ENCODE measurements at regions not wholly inside any gene's neighbourhood (a gene's known extent, or its start where the extent isn't known, plus 50 kb on each side); places are given as distances from the start of the nearest gene placed in this dataset.

DNA sequence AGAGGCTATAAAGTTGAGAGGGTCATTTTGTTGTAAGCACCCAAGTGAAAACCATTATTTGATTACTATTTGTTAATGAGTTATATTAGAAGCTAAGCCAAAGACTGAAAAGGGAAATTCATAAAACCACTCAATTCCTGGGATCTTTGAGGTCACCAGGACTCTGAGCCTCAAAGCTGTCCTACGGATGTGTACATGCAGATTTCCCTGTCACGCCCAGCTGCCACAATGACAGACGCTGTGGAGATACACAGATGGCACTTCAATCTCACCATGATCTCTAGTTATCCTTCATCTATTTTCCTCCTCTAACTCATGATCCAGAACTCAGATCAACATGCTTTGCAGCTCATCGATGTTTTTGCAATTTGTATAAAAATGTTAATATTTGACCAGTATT lies 403.5 kb upstream of the MIR17HG start:
- TF ChIP-seq E2F5 (CRISPR knock-in tag; IDR thresholded peaks at IDR 0.05): no peak
- TF ChIP-seq, protein P1, sequence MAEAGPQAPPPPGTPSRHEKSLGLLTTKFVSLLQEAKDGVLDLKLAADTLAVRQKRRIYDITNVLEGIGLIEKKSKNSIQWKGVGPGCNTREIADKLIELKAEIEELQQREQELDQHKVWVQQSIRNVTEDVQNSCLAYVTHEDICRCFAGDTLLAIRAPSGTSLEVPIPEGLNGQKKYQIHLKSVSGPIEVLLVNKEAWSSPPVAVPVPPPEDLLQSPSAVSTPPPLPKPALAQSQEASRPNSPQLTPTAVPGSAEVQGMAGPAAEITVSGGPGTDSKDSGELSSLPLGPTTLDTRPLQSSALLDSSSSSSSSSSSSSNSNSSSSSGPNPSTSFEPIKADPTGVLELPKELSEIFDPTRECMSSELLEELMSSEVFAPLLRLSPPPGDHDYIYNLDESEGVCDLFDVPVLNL (CRISPR knock-in tag; IDR thresholded peaks at IDR 0.05; ENCODE audit: borderline replicate concordance, low read depth): no peak
- TF ChIP-seq, protein P2, sequence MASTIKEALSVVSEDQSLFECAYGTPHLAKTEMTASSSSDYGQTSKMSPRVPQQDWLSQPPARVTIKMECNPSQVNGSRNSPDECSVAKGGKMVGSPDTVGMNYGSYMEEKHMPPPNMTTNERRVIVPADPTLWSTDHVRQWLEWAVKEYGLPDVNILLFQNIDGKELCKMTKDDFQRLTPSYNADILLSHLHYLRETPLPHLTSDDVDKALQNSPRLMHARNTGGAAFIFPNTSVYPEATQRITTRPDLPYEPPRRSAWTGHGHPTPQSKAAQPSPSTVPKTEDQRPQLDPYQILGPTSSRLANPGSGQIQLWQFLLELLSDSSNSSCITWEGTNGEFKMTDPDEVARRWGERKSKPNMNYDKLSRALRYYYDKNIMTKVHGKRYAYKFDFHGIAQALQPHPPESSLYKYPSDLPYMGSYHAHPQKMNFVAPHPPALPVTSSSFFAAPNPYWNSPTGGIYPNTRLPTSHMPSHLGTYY (CRISPR knock-in tag; IDR thresholded peaks at IDR 0.05): no peak
- no peak for TF ChIP-seq ATF6 (CRISPR knock-in tag; IDR thresholded peaks at IDR 0.05)
- TF ChIP-seq, protein P3, sequence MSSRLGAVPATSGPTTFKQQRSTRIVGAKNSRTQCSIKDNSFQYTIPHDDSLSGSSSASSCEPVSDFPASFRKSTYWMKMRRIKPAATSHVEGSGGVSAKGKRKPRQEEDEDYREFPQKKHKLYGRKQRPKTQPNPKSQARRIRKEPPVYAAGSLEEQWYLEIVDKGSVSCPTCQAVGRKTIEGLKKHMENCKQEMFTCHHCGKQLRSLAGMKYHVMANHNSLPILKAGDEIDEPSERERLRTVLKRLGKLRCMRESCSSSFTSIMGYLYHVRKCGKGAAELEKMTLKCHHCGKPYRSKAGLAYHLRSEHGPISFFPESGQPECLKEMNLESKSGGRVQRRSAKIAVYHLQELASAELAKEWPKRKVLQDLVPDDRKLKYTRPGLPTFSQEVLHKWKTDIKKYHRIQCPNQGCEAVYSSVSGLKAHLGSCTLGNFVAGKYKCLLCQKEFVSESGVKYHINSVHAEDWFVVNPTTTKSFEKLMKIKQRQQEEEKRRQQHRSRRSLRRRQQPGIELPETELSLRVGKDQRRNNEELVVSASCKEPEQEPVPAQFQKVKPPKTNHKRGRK (CRISPR knock-in tag; IDR thresholded peaks at IDR 0.05; ENCODE audit: borderline replicate concordance): no peak
- no peak for TF ChIP-seq ETV6 (CRISPR knock-in tag; IDR thresholded peaks at IDR 0.05)
- no peak for TF ChIP-seq TP53 (CRISPR knock-in tag; IDR thresholded peaks at IDR 0.05)
- TF ChIP-seq SMAD4 (CRISPR knock-in tag; IDR thresholded peaks at IDR 0.05): no peak
- no peak for TF ChIP-seq IRF1 (CRISPR knock-in tag; IDR thresholded peaks at IDR 0.05)
- TF ChIP-seq, protein P4, sequence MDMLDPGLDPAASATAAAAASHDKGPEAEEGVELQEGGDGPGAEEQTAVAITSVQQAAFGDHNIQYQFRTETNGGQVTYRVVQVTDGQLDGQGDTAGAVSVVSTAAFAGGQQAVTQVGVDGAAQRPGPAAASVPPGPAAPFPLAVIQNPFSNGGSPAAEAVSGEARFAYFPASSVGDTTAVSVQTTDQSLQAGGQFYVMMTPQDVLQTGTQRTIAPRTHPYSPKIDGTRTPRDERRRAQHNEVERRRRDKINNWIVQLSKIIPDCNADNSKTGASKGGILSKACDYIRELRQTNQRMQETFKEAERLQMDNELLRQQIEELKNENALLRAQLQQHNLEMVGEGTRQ (CRISPR knock-in tag; IDR thresholded peaks at IDR 0.05): no peak
- no peak for TF ChIP-seq FOXJ3 (CRISPR knock-in tag; IDR thresholded peaks at IDR 0.05; ENCODE audit: borderline replicate concordance)
- no peak for TF ChIP-seq CREM (CRISPR knock-in tag; IDR thresholded peaks at IDR 0.05)
- TF ChIP-seq HMGXB4 (CRISPR knock-in tag; IDR thresholded peaks at IDR 0.05): no peak
- TF ChIP-seq, protein P5, sequence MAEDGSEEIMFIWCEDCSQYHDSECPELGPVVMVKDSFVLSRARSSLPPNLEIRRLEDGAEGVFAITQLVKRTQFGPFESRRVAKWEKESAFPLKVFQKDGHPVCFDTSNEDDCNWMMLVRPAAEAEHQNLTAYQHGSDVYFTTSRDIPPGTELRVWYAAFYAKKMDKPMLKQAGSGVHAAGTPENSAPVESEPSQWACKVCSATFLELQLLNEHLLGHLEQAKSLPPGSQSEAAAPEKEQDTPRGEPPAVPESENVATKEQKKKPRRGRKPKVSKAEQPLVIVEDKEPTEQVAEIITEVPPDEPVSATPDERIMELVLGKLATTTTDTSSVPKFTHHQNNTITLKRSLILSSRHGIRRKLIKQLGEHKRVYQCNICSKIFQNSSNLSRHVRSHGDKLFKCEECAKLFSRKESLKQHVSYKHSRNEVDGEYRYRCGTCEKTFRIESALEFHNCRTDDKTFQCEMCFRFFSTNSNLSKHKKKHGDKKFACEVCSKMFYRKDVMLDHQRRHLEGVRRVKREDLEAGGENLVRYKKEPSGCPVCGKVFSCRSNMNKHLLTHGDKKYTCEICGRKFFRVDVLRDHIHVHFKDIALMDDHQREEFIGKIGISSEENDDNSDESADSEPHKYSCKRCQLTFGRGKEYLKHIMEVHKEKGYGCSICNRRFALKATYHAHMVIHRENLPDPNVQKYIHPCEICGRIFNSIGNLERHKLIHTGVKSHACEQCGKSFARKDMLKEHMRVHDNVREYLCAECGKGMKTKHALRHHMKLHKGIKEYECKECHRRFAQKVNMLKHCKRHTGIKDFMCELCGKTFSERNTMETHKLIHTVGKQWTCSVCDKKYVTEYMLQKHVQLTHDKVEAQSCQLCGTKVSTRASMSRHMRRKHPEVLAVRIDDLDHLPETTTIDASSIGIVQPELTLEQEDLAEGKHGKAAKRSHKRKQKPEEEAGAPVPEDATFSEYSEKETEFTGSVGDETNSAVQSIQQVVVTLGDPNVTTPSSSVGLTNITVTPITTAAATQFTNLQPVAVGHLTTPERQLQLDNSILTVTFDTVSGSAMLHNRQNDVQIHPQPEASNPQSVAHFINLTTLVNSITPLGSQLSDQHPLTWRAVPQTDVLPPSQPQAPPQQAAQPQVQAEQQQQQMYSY (CRISPR knock-in tag; IDR thresholded peaks at IDR 0.05): no peak
- TF ChIP-seq ZBTB21 (CRISPR knock-in tag; IDR thresholded peaks at IDR 0.05; ENCODE audit: borderline replicate concordance): no peak
- TF ChIP-seq RELA (CRISPR knock-in tag; IDR thresholded peaks at IDR 0.05; ENCODE audit: borderline replicate concordance): no peak
- TF ChIP-seq, protein P6, sequence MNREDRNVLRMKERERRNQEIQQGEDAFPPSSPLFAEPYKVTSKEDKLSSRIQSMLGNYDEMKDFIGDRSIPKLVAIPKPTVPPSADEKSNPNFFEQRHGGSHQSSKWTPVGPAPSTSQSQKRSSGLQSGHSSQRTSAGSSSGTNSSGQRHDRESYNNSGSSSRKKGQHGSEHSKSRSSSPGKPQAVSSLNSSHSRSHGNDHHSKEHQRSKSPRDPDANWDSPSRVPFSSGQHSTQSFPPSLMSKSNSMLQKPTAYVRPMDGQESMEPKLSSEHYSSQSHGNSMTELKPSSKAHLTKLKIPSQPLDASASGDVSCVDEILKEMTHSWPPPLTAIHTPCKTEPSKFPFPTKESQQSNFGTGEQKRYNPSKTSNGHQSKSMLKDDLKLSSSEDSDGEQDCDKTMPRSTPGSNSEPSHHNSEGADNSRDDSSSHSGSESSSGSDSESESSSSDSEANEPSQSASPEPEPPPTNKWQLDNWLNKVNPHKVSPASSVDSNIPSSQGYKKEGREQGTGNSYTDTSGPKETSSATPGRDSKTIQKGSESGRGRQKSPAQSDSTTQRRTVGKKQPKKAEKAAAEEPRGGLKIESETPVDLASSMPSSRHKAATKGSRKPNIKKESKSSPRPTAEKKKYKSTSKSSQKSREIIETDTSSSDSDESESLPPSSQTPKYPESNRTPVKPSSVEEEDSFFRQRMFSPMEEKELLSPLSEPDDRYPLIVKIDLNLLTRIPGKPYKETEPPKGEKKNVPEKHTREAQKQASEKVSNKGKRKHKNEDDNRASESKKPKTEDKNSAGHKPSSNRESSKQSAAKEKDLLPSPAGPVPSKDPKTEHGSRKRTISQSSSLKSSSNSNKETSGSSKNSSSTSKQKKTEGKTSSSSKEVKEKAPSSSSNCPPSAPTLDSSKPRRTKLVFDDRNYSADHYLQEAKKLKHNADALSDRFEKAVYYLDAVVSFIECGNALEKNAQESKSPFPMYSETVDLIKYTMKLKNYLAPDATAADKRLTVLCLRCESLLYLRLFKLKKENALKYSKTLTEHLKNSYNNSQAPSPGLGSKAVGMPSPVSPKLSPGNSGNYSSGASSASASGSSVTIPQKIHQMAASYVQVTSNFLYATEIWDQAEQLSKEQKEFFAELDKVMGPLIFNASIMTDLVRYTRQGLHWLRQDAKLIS (CRISPR knock-in tag; IDR thresholded peaks at IDR 0.05; ENCODE audit: borderline replicate concordance): no peak
- no peak for TF ChIP-seq MYBL2 (CRISPR knock-in tag; IDR thresholded peaks at IDR 0.05)
- no peak for TF ChIP-seq NFYB (CRISPR knock-in tag; conservative IDR thresholded peaks at IDR 0.05; ENCODE audit: low read depth)
- H3K4me1 Mint-ChIP-seq: no peaks in the 10 kb centered on the region
- ATAC-seq: no peak
- no peaks in the 10 kb centered on the region for H3K27me3 Mint-ChIP-seq (ENCODE audit: low read depth)
- no peak overlapping the region for H3K4me3 Mint-ChIP-seq
- H3K9me3 Mint-ChIP-seq: no peaks in the 10 kb centered on the region
- H3K27ac Mint-ChIP-seq: no peak overlapping the region
- POLR2A ChIA-PET: interaction anchor here (0.6 kb wide), 1 partner anchor 380 kb away, joined by 5 read pairs; no protein-coding TSS in a partner anchor
- CTCF ChIA-PET: interaction anchor here (1.1 kb wide), 1 partner anchor 25 kb away, joined by 3 read pairs; no protein-coding TSS in a partner anchor
- H3K36me3 Mint-ChIP-seq: no peaks in the 10 kb centered on the region
- no peak for DNase-seq (ENCODE audit: low spot score)
